ENCODE measurements at regions not wholly inside any gene's neighbourhood (a gene's known extent, or its start where the extent isn't known, plus 50 kb on each side); places are given as distances from the start of the nearest gene placed in this dataset.

DNA sequence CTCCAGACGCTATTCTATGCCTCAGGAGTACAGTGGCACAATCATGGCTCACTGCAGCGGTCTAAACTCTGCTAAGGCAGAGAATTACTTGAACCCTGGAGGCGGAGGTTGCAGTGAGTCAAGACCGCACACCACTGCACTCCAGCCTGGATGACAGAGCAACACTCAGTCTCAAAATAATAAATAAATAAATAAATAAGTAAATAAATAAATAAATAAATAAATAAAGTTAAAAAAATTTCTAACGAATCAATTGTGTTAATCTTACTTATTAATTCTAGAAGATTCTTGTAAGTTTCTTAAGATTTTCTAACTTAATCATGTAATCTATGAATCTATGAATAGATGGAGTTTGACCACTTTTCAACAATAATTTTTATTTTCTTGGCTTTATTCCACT is 621.4 kb upstream of the POT1 start:
- TF ChIP-seq ZNF565 (CRISPR knock-in tag; conservative IDR thresholded peaks at IDR 0.05; ENCODE audit: low read depth) (no peak), CSDC2 (CRISPR knock-in tag; IDR thresholded peaks at IDR 0.05) (no peak), ESRRG (CRISPR knock-in tag; IDR thresholded peaks at IDR 0.05) (no peak), ZNF8 (CRISPR knock-in tag; IDR thresholded peaks at IDR 0.05) (no peak)
- TF ChIP-seq, protein P1, sequence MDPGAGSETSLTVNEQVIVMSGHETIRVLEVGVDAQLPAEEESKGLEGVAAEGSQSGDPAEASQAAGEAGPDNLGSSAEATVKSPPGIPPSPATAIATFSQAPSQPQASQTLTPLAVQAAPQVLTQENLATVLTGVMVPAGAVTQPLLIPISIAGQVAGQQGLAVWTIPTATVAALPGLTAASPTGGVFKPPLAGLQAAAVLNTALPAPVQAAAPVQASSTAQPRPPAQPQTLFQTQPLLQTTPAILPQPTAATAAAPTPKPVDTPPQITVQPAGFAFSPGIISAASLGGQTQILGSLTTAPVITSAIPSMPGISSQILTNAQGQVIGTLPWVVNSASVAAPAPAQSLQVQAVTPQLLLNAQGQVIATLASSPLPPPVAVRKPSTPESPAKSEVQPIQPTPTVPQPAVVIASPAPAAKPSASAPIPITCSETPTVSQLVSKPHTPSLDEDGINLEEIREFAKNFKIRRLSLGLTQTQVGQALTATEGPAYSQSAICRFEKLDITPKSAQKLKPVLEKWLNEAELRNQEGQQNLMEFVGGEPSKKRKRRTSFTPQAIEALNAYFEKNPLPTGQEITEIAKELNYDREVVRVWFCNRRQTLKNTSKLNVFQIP (CRISPR knock-in tag; IDR thresholded peaks at IDR 0.05; ENCODE audit: borderline replicate concordance, low read depth): no peak
- ATAC-seq: no peak

DNA sequence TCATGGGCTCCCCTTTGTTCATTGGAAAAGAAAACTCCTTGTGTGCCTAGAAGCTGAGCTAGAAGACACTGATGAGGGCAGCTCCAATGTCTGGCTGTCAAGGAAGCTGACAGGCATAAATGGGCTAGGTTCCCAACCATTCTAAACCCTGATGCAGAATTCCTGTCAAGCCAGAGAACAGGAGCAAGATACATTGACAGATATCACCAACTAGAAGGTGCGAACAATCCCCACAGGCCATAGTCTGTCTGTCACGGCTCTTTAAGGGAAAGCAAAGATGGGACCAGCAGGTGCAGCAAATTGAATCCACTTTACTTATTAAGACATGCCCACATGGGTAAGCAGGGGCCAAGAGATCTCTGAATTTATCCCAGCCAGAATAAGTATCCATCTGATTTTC is 617.9 kb upstream of the POT1 start:
- no peak for TF ChIP-seq ARNTL (CRISPR knock-in tag; IDR thresholded peaks at IDR 0.05; ENCODE audit: borderline replicate concordance, low read depth)
- TF ChIP-seq, protein P2, sequence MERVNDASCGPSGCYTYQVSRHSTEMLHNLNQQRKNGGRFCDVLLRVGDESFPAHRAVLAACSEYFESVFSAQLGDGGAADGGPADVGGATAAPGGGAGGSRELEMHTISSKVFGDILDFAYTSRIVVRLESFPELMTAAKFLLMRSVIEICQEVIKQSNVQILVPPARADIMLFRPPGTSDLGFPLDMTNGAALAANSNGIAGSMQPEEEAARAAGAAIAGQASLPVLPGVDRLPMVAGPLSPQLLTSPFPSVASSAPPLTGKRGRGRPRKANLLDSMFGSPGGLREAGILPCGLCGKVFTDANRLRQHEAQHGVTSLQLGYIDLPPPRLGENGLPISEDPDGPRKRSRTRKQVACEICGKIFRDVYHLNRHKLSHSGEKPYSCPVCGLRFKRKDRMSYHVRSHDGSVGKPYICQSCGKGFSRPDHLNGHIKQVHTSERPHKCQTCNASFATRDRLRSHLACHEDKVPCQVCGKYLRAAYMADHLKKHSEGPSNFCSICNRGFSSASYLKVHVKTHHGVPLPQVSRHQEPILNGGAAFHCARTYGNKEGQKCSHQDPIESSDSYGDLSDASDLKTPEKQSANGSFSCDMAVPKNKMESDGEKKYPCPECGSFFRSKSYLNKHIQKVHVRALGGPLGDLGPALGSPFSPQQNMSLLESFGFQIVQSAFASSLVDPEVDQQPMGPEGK (CRISPR knock-in tag; IDR thresholded peaks at IDR 0.05; ENCODE audit: borderline replicate concordance): no peak
- no peak for TF ChIP-seq ESRRG (CRISPR knock-in tag; IDR thresholded peaks at IDR 0.05)
- no peak for TF ChIP-seq ZFP3 (CRISPR knock-in tag; IDR thresholded peaks at IDR 0.05)
- no peak for TF ChIP-seq ZFP30 (CRISPR knock-in tag; IDR thresholded peaks at IDR 0.05)
- no peak for TF ChIP-seq TCF4 (CRISPR knock-in tag; IDR thresholded peaks at IDR 0.05; ENCODE audit: borderline replicate concordance)
- ATAC-seq: no peak

DNA sequence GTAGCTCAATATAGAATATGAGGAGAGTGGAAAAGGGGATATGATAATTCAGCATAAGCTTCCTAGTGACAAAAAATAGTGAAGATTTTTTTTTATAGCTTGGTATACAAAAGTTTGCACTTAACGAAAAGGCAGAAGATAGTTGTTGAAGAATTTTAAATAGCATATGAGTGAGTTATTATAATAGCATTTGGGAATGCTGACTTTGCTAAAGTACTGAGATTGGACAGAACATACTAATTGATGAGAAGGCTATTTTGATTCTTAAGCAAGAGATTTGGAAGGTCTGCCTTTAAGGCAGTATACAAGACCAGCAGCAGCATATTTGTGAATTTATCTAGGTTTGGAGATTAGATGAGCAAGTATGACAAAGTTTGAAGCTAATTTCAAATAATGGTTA is 600.9 kb upstream of the POT1 start:
- ATAC-seq: no peak
- TF ChIP-seq ZNF565 (CRISPR knock-in tag; conservative IDR thresholded peaks at IDR 0.05; ENCODE audit: low read depth): no peak
- no peak for TF ChIP-seq BACH2 (CRISPR knock-in tag; IDR thresholded peaks at IDR 0.05; ENCODE audit: borderline replicate concordance)
- TF ChIP-seq ARNTL (CRISPR knock-in tag; IDR thresholded peaks at IDR 0.05; ENCODE audit: borderline replicate concordance, low read depth): no peak
- TF ChIP-seq ESRRG (CRISPR knock-in tag; IDR thresholded peaks at IDR 0.05): no peak

DNA sequence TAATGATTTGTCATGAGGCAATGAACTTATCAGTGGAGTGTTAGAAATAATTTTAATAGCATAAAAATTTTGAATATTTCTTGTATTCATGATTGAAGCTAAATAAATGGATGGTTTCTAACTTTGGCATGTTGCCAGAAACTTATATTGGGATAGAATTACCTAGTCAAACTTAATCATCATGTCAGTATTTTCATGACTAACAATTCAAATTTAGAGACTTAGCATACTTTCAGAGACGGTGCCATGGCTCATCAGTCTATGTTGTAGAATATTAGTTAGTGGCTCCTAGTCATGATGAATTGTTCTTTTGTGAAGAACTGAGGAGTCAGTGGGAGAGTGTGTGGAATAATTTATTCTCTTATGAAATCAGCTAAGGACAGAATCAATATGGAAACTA is 599.6 kb upstream of the POT1 start:
- TF ChIP-seq ZC3H10 (CRISPR knock-in tag; IDR thresholded peaks at IDR 0.05) (no peak), PPARA (CRISPR knock-in tag; IDR thresholded peaks at IDR 0.05; ENCODE audit: borderline replicate concordance) (no peak), ISL1 (CRISPR knock-in tag; IDR thresholded peaks at IDR 0.05) (no peak; the same call in 1 of the 2 replicates), SNAI2 (CRISPR knock-in tag; IDR thresholded peaks at IDR 0.05) (no peak), ZNF70 (CRISPR knock-in tag; IDR thresholded peaks at IDR 0.05) (no peak), GLIS3 (CRISPR knock-in tag; IDR thresholded peaks at IDR 0.05) (no peak), BACH2 (CRISPR knock-in tag; IDR thresholded peaks at IDR 0.05; ENCODE audit: borderline replicate concordance) (no peak), ZNF565 (CRISPR knock-in tag; conservative IDR thresholded peaks at IDR 0.05; ENCODE audit: low read depth) (no peak)
- TF ChIP-seq, protein P2 (CRISPR knock-in tag; IDR thresholded peaks at IDR 0.05; ENCODE audit: borderline replicate concordance): no peak
- TF ChIP-seq, protein P3, sequence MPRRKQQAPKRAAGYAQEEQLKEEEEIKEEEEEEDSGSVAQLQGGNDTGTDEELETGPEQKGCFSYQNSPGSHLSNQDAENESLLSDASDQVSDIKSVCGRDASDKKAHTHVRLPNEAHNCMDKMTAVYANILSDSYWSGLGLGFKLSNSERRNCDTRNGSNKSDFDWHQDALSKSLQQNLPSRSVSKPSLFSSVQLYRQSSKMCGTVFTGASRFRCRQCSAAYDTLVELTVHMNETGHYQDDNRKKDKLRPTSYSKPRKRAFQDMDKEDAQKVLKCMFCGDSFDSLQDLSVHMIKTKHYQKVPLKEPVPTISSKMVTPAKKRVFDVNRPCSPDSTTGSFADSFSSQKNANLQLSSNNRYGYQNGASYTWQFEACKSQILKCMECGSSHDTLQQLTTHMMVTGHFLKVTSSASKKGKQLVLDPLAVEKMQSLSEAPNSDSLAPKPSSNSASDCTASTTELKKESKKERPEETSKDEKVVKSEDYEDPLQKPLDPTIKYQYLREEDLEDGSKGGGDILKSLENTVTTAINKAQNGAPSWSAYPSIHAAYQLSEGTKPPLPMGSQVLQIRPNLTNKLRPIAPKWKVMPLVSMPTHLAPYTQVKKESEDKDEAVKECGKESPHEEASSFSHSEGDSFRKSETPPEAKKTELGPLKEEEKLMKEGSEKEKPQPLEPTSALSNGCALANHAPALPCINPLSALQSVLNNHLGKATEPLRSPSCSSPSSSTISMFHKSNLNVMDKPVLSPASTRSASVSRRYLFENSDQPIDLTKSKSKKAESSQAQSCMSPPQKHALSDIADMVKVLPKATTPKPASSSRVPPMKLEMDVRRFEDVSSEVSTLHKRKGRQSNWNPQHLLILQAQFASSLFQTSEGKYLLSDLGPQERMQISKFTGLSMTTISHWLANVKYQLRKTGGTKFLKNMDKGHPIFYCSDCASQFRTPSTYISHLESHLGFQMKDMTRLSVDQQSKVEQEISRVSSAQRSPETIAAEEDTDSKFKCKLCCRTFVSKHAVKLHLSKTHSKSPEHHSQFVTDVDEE (CRISPR knock-in tag; IDR thresholded peaks at IDR 0.05): no peak
- no peak for ATAC-seq

DNA sequence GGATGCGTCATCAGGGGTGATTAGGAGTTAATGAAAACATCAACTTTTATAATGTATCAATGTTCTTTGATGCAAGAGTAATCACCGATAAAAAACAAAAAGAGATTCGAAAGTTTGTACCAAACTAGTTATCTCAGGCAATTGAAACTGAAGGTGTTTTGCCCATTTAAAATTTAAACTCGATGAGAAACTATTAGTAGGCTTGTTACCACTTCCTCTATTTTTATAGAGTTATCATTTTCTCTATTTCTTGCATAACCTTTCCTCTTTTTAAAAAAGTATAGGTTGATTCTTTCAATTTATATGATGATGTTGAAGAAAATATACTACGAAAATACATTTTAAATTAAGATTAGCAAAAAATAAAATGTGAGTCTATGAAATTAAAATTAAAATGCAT is 597.3 kb upstream of the POT1 start:
- ATAC-seq: no peak
- TF ChIP-seq ZFP30 (CRISPR knock-in tag; IDR thresholded peaks at IDR 0.05) (no peak), ZFP3 (CRISPR knock-in tag; IDR thresholded peaks at IDR 0.05) (no peak), ZNF565 (CRISPR knock-in tag; conservative IDR thresholded peaks at IDR 0.05; ENCODE audit: low read depth) (no peak), CSDC2 (CRISPR knock-in tag; IDR thresholded peaks at IDR 0.05) (no peak), TCF4 (CRISPR knock-in tag; IDR thresholded peaks at IDR 0.05; ENCODE audit: borderline replicate concordance) (no peak)
- TF ChIP-seq, protein P3 (CRISPR knock-in tag; IDR thresholded peaks at IDR 0.05): no peak
- TF ChIP-seq, protein P4, sequence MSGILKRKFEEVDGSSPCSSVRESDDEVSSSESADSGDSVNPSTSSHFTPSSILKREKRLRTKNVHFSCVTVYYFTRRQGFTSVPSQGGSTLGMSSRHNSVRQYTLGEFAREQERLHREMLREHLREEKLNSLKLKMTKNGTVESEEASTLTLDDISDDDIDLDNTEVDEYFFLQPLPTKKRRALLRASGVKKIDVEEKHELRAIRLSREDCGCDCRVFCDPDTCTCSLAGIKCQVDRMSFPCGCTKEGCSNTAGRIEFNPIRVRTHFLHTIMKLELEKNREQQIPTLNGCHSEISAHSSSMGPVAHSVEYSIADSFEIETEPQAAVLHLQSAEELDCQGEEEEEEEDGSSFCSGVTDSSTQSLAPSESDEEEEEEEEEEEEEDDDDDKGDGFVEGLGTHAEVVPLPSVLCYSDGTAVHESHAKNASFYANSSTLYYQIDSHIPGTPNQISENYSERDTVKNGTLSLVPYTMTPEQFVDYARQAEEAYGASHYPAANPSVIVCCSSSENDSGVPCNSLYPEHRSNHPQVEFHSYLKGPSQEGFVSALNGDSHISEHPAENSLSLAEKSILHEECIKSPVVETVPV (CRISPR knock-in tag; IDR thresholded peaks at IDR 0.05): no peak
- TF ChIP-seq, protein P2 (CRISPR knock-in tag; IDR thresholded peaks at IDR 0.05; ENCODE audit: borderline replicate concordance): no peak
